Loucy (cell line): ENCODE measurements at regions not wholly inside any gene's neighbourhood (a gene's known extent, or its start where the extent isn't known, plus 50 kb on each side); places are given as distances from the start of the nearest gene placed in this dataset.

Source experiments
- H2AFZ ChIP-seq: fragments of 200-600 bp; sonication (generic); 2 replicates; pipeline ENCODE4 v1.6.0; 2016; ENCODE audit warnings: antibody characterized with exemption, mild to moderate bottlenecking, low read length, moderate library complexity
- H3F3A ChIP-seq: fragments of 200-600 bp; 2 replicates; pipeline ENCODE4 v1.6.0; 2016; ENCODE audit warnings: antibody characterized with exemption, low read depth, mild to moderate bottlenecking
- H3K27me3 ChIP-seq: fragments of 200-600 bp; sonication (generic); 2 replicates; pipeline ENCODE4 v1.6.1; 2014; ENCODE audit warnings: low read length, mild to moderate bottlenecking; ENCODE audit not compliant: insufficient read depth, poor library complexity, severe bottlenecking
- H3K36me3 ChIP-seq: fragments of 200-600 bp; sonication (generic); 2 replicates; pipeline ENCODE4 v1.6.1; 2016; ENCODE audit warnings: low read length; ENCODE audit not compliant: insufficient read depth
- H3K4me1 ChIP-seq: fragments of 200-600 bp; sonication (generic); 2 replicates; pipeline ENCODE4 v1.5.1; 2014; ENCODE audit warnings: low read length, mild to moderate bottlenecking; ENCODE audit not compliant: insufficient read depth, poor library complexity, severe bottlenecking
- H3K4me2 ChIP-seq: fragments of 200-600 bp; sonication (generic); 2 replicates; pipeline ENCODE4 v1.6.0; 2014; ENCODE audit warnings: antibody characterized with exemption, low read length, low read depth, mild to moderate bottlenecking; ENCODE audit not compliant: poor library complexity, severe bottlenecking
- H3K4me3 ChIP-seq: fragments of 200-600 bp; sonication (generic); 2 replicates; pipeline ENCODE4 v1.5.1; 2014; ENCODE audit warnings: low read length, mild to moderate bottlenecking, mixed read lengths; ENCODE audit not compliant: poor library complexity, severe bottlenecking
- H3K79me2 ChIP-seq: fragments of 200-600 bp; sonication (generic); 2 replicates; pipeline ENCODE4 v1.6.1; 2014; ENCODE audit warnings: low read length; ENCODE audit not compliant: insufficient read depth
- H3K9ac ChIP-seq: fragments of 200-600 bp; sonication (generic); 2 replicates; pipeline ENCODE4 v1.6.0; 2014; ENCODE audit warnings: mild to moderate bottlenecking, low read depth, low read length, moderate library complexity; ENCODE audit not compliant: poor library complexity, severe bottlenecking
- H3K9me2 ChIP-seq: fragments of 200-600 bp; sonication (generic); replicated peaks from 2 replicates; pipeline ENCODE4 v1.6.1; 2016; ENCODE audit warnings: low read depth, low read length, mixed read lengths
- H3K9me3 ChIP-seq: fragments of 200-600 bp; sonication (generic); 2 replicates; pipeline ENCODE4 v1.6.1; 2014; ENCODE audit warnings: mild to moderate bottlenecking, antibody characterized with exemption, low read length, low read depth; ENCODE audit not compliant: insufficient read depth
- H4K20me1 ChIP-seq: fragments of 200-600 bp; sonication (generic); 2 replicates; pipeline ENCODE4 v1.6.0; 2014; ENCODE audit warnings: antibody characterized with exemption, low read length, mild to moderate bottlenecking; ENCODE audit not compliant: insufficient read depth, poor library complexity, severe bottlenecking
- EZH2phosphoT487 ChIP-seq: fragments of 200-600 bp; IDR thresholded peaks from 2 replicates; pipeline ENCODE4 v1.6.1; 2018; ENCODE audit warnings: antibody characterized with exemption, mild to moderate bottlenecking, moderate library complexity, borderline replicate concordance
- TF ChIP-seq, protein P1 (sequence below): fragments of 200-600 bp; sonication (generic); conservative IDR thresholded peaks from 2 replicates; pipeline ENCODE4 v1.5.1; 2014; ENCODE audit warnings: mild to moderate bottlenecking, antibody characterized with exemption, low read length

DNA sequence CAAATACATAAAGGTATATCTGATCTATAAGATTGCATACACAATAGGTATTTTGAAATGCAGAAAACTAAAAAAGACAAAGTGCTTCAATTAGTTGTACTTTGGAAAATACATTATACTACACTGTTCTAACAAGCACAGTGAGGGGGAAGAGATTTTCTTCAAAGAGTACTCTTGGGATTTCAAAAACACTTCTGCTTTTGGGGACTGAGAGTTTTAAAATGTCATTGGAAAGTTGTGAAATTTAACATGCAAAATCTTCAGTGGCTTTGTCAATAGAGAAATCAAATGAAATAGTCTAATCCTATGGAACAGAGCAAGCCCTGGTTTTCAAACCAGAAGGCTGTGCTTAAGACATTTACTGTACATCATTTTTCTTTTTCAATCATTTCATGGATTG, 322.2 kb upstream of the SEMA6D start:
- no peaks in the 10 kb centered on the region for H3K9me2 ChIP-seq
- H3K27me3 ChIP-seq: no peaks in the 10 kb centered on the region
- no peak overlapping the region for H3K9ac ChIP-seq
- no peak overlapping the region for H3K4me3 ChIP-seq
- no peaks in the 10 kb centered on the region for H3K4me1 ChIP-seq
- H3K79me2 ChIP-seq: no peaks in the 10 kb centered on the region
- no peaks in the 10 kb centered on the region for H3F3A ChIP-seq
- TF ChIP-seq EZH2phosphoT487: no peak
- TF ChIP-seq, protein P1, sequence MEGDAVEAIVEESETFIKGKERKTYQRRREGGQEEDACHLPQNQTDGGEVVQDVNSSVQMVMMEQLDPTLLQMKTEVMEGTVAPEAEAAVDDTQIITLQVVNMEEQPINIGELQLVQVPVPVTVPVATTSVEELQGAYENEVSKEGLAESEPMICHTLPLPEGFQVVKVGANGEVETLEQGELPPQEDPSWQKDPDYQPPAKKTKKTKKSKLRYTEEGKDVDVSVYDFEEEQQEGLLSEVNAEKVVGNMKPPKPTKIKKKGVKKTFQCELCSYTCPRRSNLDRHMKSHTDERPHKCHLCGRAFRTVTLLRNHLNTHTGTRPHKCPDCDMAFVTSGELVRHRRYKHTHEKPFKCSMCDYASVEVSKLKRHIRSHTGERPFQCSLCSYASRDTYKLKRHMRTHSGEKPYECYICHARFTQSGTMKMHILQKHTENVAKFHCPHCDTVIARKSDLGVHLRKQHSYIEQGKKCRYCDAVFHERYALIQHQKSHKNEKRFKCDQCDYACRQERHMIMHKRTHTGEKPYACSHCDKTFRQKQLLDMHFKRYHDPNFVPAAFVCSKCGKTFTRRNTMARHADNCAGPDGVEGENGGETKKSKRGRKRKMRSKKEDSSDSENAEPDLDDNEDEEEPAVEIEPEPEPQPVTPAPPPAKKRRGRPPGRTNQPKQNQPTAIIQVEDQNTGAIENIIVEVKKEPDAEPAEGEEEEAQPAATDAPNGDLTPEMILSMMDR: no peak
- no peaks in the 10 kb centered on the region for H4K20me1 ChIP-seq
- H3K4me2 ChIP-seq: no peak overlapping the region
- H2AFZ ChIP-seq: no peak overlapping the region
- H3K36me3 ChIP-seq: no peaks in the 10 kb centered on the region
- no peaks in the 10 kb centered on the region for H3K9me3 ChIP-seq

DNA sequence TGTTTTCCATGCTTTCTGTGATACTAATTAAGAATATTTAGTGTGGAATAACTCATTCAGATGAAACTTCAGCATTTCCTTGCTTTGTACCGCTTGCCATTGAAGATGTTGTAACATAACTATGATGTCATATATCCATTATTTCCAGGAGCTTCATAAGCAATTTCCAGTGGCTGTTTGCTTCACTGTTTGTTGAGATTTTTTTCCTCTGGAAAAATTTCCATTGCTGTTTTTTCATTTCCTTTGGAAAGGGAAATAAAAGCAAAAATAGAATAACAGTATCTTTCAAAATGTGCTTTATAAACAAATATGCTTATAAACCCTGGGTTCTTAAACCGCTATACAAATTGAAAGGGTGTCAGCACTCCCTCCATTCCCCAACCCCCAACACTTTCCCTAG, 319.6 kb upstream of the SEMA6D start:
- H3K4me3 ChIP-seq: no peak overlapping the region

DNA sequence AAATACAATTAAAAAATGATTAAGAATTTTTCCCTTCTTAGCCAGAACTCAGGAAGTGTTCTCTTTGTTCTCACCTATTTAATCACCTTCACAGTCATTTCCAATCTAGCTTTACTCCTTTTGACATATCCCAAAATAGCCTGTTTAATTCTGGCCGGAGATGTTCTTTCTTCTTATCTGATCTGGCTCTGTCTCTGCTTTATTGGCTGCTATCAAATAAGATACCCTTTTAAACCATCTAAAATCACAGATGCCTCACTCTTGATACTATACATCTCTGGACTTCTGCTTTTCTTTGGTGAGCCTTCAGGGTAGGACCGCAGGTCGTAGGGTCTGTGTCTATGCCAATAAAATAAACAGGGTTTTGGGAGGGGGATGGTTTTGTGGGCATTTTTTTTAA, 319.2 kb upstream of the SEMA6D start:
- Histone ChIP-seq H3K27me3 (no peaks in the 10 kb centered on the region), H3K36me3 (no peaks in the 10 kb centered on the region), H3F3A (no peaks in the 10 kb centered on the region), H3K4me1 (no peaks in the 10 kb centered on the region), H4K20me1 (no peaks in the 10 kb centered on the region), H3K4me3 (no peak overlapping the region), H3K9ac (no peak overlapping the region), H3K79me2 (no peaks in the 10 kb centered on the region), H3K9me3 (no peaks in the 10 kb centered on the region), H3K4me2 (no peak overlapping the region), H2AFZ (no peak overlapping the region), H3K9me2 (no peaks in the 10 kb centered on the region)
- no peak for TF ChIP-seq EZH2phosphoT487
- TF ChIP-seq, protein P1: no peak

More for the DNA sequence above, 319.6 kb upstream of the SEMA6D start:
- H2AFZ ChIP-seq: no peak overlapping the region
- no peaks in the 10 kb centered on the region for H3K9me3 ChIP-seq
- H3K36me3 ChIP-seq: no peaks in the 10 kb centered on the region
- H3K79me2 ChIP-seq: no peaks in the 10 kb centered on the region
- H4K20me1 ChIP-seq: no peaks in the 10 kb centered on the region
- H3K27me3 ChIP-seq: no peaks in the 10 kb centered on the region
- H3F3A ChIP-seq: no peaks in the 10 kb centered on the region
- H3K9me2 ChIP-seq: no peaks in the 10 kb centered on the region
- H3K4me1 ChIP-seq: no peaks in the 10 kb centered on the region
- H3K9ac ChIP-seq: no peak overlapping the region
- H3K4me2 ChIP-seq: no peak overlapping the region
- TF ChIP-seq, protein P1: no peak
- TF ChIP-seq EZH2phosphoT487: no peak
